Tibial artery (tissue), 4 donors: ENCODE measurements at regions not wholly inside any gene's neighbourhood (a gene's known extent, or its start where the extent isn't known, plus 50 kb on each side); places are given as distances from the start of the nearest gene placed in this dataset.

ENCODE experiments used
- DNase-seq, 2 donors: peaks; one replicate each; pipeline ENCODE4 v3.0.0-alpha.2; 2019
- H3K27ac ChIP-seq, 2 donors: fragments of 200-600 bp; sonication (generic) in 1 of 2; 1 replicate in 1 of 2; 2 replicates in 1 of 2; pipeline ENCODE4 v1.5.1; 2018 to 2019; ENCODE audit warnings: mild to moderate bottlenecking in 1 of 2
- H3K27me3 ChIP-seq, 2 donors: fragments of 200-600 bp; sonication (generic) in 1 of 2; one replicate each; pipeline versions ENCODE4 v1.5.1 to v1.6.0; 2016 to 2019
- H3K36me3 ChIP-seq, 3 donors: fragments of 200-600 bp; sonication (generic) in 2 of 3; one replicate each; pipeline ENCODE4 v1.5.1; 2016 to 2019; ENCODE audit warnings: mild to moderate bottlenecking in 2 of 3
- H3K4me1 ChIP-seq, 4 donors: fragments of 200-600 bp; sonication (generic) in 2 of 4; 1 replicate in 3 of 4; 2 replicates in 1 of 4; pipeline ENCODE4 v1.5.1; 2016 to 2019
- H3K4me3 ChIP-seq, 2 donors: fragments of 200-600 bp; sonication (generic) in 1 of 2; 1 replicate in 1 of 2; 2 replicates in 1 of 2; pipeline ENCODE4 v1.5.1; 2018 to 2019; ENCODE audit warnings: mild to moderate bottlenecking in 2 of 2
- H3K9me3 ChIP-seq, 3 donors: fragments of 200-600 bp; sonication (generic) in 1 of 3; one replicate each; pipeline ENCODE4 v1.5.1; 2016 to 2019
- CTCF ChIP-seq, 2 experiments: fragments of 200-600 bp in 1 of 2; fragments of 450-650 bp in 1 of 2; IDR thresholded peaks; one replicate each; pipeline ENCODE4 v1.5.1; 2017 to 2019; ENCODE audit warnings: antibody characterized with exemption in 2 of 2, mild to moderate bottlenecking in 1 of 2, moderate library complexity in 1 of 2
- intact Hi-C: fragments of 100-400 bp; cut with DNase I; formaldehyde crosslinking; loops from one replicate; pipeline ENCODE4 v1.15.0; 2023; ENCODE audit warnings: low total_unique reads

- H3K4me1 ChIP-seq = no peaks in the 10 kb centered on the region
- DNase-seq = no peak
- no peaks in the 10 kb centered on the region for H3K9me3 ChIP-seq
- no peaks in the 10 kb centered on the region for H3K36me3 ChIP-seq
- no peaks in the 10 kb centered on the region for H3K27me3 ChIP-seq
- H3K4me3 ChIP-seq = no peak overlapping the region
- intact Hi-C loops = loop anchor here (10.0 kb wide), 1 partner anchor 315 kb away; no protein-coding TSS in a partner anchor
- H3K27ac ChIP-seq = no peak overlapping the region
- TF ChIP-seq CTCF (IDR thresholded peaks at IDR 0.05) = no peak
Observed at GRCh38 chr2:187139469-187139868, 290.5 kb upstream of the ZSWIM2 start.

GRCh38 chr2:187138265-187138664, 289.3 kb upstream of the ZSWIM2 start:
- Histone ChIP-seq H3K36me3 (no peaks in the 10 kb centered on the region), H3K27ac (no peak overlapping the region), H3K4me3 (no peak overlapping the region), H3K27me3 (no peaks in the 10 kb centered on the region), H3K4me1 (no peaks in the 10 kb centered on the region), H3K9me3 (no peaks in the 10 kb centered on the region)
- no peak for DNase-seq
- intact Hi-C loops = loop anchor here (10.0 kb wide), 1 partner anchor 317 kb away; no protein-coding TSS in a partner anchor
- peak; percentile 26 to 38 for TF ChIP-seq CTCF (IDR thresholded peaks at IDR 0.05)

GRCh38 chr2:187136646-187137045, 287.7 kb upstream of the ZSWIM2 start:
- Histone ChIP-seq H3K9me3 (no peaks in the 10 kb centered on the region), H3K36me3 (no peaks in the 10 kb centered on the region), H3K27me3 (no peaks in the 10 kb centered on the region), H3K4me1 (no peaks in the 10 kb centered on the region), H3K4me3 (no peak overlapping the region), H3K27ac (no peak overlapping the region)
- no peak for DNase-seq
- no peak for TF ChIP-seq CTCF (IDR thresholded peaks at IDR 0.05)
- intact Hi-C loops = loop anchor here (10.0 kb wide), 1 partner anchor 318 kb away; no protein-coding TSS in a partner anchor

- H3K4me3 ChIP-seq = no peak overlapping the region
- H3K4me1 ChIP-seq = no peaks in the 10 kb centered on the region
- H3K27me3 ChIP-seq = no peaks in the 10 kb centered on the region
- intact Hi-C loops = loop anchor here (10.0 kb wide), 1 partner anchor 320 kb away; no protein-coding TSS in a partner anchor
- no peak for DNase-seq
- no peak for TF ChIP-seq CTCF (IDR thresholded peaks at IDR 0.05)
- no peaks in the 10 kb centered on the region for H3K36me3 ChIP-seq
- no peak overlapping the region for H3K27ac ChIP-seq
- no peaks in the 10 kb centered on the region for H3K9me3 ChIP-seq
Observed at GRCh38 chr2:187134306-187134705, 285.3 kb upstream of the ZSWIM2 start.

GRCh38 chr2:187129868-187130267, 280.9 kb upstream of the ZSWIM2 start:
- H3K4me1 ChIP-seq = peaks cover 0 to 6% (median 0%) of the 10 kb centered on the region in 4 donors
- no peak for TF ChIP-seq CTCF (IDR thresholded peaks at IDR 0.05)
- H3K4me3 ChIP-seq = no peak overlapping the region
- H3K27ac ChIP-seq = no peak overlapping the region
- no peak for DNase-seq
- no peaks in the 10 kb centered on the region for H3K36me3 ChIP-seq
- H3K27me3 ChIP-seq = no peaks in the 10 kb centered on the region
- no peaks in the 10 kb centered on the region for H3K9me3 ChIP-seq
- intact Hi-C loops = loop anchor here (10.0 kb wide), 1 partner anchor 325 kb away; no protein-coding TSS in a partner anchor

GRCh38 chr2:187129306-187129705, 280.3 kb upstream of the ZSWIM2 start:
- DNase-seq = no peak
- Histone ChIP-seq H3K4me1 (peaks cover 0 to 6% (median 0%) of the 10 kb centered on the region in 4 donors), H3K4me3 (no peak overlapping the region), H3K27me3 (no peaks in the 10 kb centered on the region), H3K9me3 (no peaks in the 10 kb centered on the region), H3K36me3 (no peaks in the 10 kb centered on the region), H3K27ac (no peak overlapping the region)
- TF ChIP-seq CTCF (IDR thresholded peaks at IDR 0.05) = no peak
- intact Hi-C loops = no loop called here
